A673 (cell line): ENCODE measurements at regions not wholly inside any gene's neighbourhood (a gene's known extent, or its start where the extent isn't known, plus 50 kb on each side); places are given as distances from the start of the nearest gene placed in this dataset.

Experiments used
- BruUV-seq: library from RNA; stranded (reverse); fragments of 400-500 nt; replicated peaks from 2 replicates; lab custom pipeline; 2021; lab: Mats Ljungman, UMichigan
- CTCF ChIA-PET: fragments of 300-600 bp; sonication (Branson Sonifier 250); formaldehyde crosslinking; loops from one replicate; lab custom pipeline; 2022; ENCODE audit warnings: antibody characterized with exemption; lab: Charles Lee
- POLR2A ChIA-PET: fragments of 300-600 bp; sonication (Branson Sonifier 250); formaldehyde crosslinking; loops from one replicate; lab custom pipeline; 2022; ENCODE audit warnings: antibody characterized with exemption; ENCODE audit not compliant: low non-redundant PET; lab: Charles Lee
- DNase-seq: peaks from one replicate; pipeline ENCODE4 v3.0.0-alpha.2; 2015; ENCODE audit warnings: low spot score
- H3K27ac ChIP-seq: fragments of 200-600 bp; sonication (generic); 2 replicates; pipeline ENCODE4 v1.5.1; 2016; ENCODE audit warnings: mixed run types, low read depth, mild to moderate bottlenecking, mixed read lengths, antibody characterized with exemption, low read length; ENCODE audit not compliant: poor library complexity, severe bottlenecking
- H3K27me3 ChIP-seq: fragments of 200-600 bp; sonication (generic); replicated peaks from 2 replicates; pipeline ENCODE4 v1.6.1; 2017; ENCODE audit warnings: mixed run types, low read depth, mild to moderate bottlenecking, mixed read lengths, antibody characterized with exemption, low read length; ENCODE audit not compliant: insufficient read depth, poor library complexity
- H3K36me3 ChIP-seq: fragments of 200-600 bp; sonication (generic); 2 replicates; pipeline ENCODE4 v1.6.1; 2016; ENCODE audit warnings: mixed run types, mild to moderate bottlenecking, mixed read lengths, antibody characterized with exemption, low read length; ENCODE audit not compliant: insufficient read depth, poor library complexity, severe bottlenecking
- H3K4me1 ChIP-seq: fragments of 200-600 bp; sonication (generic); 2 replicates; pipeline ENCODE4 v1.6.1; 2017; ENCODE audit warnings: mixed run types, mild to moderate bottlenecking, mixed read lengths, antibody characterized with exemption, low read length; ENCODE audit not compliant: insufficient read depth, poor library complexity, severe bottlenecking
- H3K4me3 ChIP-seq: fragments of 200-600 bp; sonication (generic); 2 replicates; pipeline ENCODE4 v1.5.1; 2016; ENCODE audit warnings: low read depth, mixed run types, mild to moderate bottlenecking, mixed read lengths, low read length; ENCODE audit not compliant: poor library complexity, severe bottlenecking
- H3K9me3 ChIP-seq: fragments of 200-600 bp; sonication (generic); 2 replicates; pipeline ENCODE4 v1.6.1; 2016; ENCODE audit warnings: mixed run types, low read depth, mild to moderate bottlenecking, mixed read lengths, antibody characterized with exemption, low read length; ENCODE audit not compliant: poor library complexity, severe bottlenecking
- EZH2 ChIP-seq: fragments of 200-600 bp; sonication (generic); IDR thresholded peaks from 2 replicates; pipeline ENCODE4 v1.6.1; 2017; ENCODE audit warnings: borderline replicate concordance, low read depth, mild to moderate bottlenecking, mixed read lengths, antibody characterized with exemption, low read length; ENCODE audit not compliant: poor library complexity, severe bottlenecking
- intact Hi-C: fragments of 100-400 bp; cut with micrococcal nuclease; formaldehyde crosslinking; loops from one replicate; pipeline ENCODE4 v1.10.0; 2022; ENCODE audit not compliant: unreplicated experiment
- TF ChIP-seq, protein P1 (sequence below): fragments of 300-800, 200-600 bp; sonication (generic); conservative IDR thresholded peaks from 2 replicates; pipeline ENCODE4 v1.5.1; 2017; ENCODE audit warnings: low read depth, mild to moderate bottlenecking, antibody characterized with exemption, low read length, moderate library complexity, mixed read lengths

GRCh38 chr3:30522476-30522875 lies 83.9 kb upstream of the TGFBR2 start:
- Histone ChIP-seq H3K27me3 (no peaks in the 10 kb centered on the region), H3K9me3 (no peaks in the 10 kb centered on the region), H3K4me1 (peaks cover 21% of the 10 kb centered on the region), H3K4me3 (no peak overlapping the region), H3K36me3 (no peaks in the 10 kb centered on the region), H3K27ac (no peak overlapping the region)
- DNase-seq = no peak
- ChIA-PET POLR2A (no interaction called here), CTCF (no interaction called here)
- TF ChIP-seq EZH2 = no peak
- TF ChIP-seq, protein P1, sequence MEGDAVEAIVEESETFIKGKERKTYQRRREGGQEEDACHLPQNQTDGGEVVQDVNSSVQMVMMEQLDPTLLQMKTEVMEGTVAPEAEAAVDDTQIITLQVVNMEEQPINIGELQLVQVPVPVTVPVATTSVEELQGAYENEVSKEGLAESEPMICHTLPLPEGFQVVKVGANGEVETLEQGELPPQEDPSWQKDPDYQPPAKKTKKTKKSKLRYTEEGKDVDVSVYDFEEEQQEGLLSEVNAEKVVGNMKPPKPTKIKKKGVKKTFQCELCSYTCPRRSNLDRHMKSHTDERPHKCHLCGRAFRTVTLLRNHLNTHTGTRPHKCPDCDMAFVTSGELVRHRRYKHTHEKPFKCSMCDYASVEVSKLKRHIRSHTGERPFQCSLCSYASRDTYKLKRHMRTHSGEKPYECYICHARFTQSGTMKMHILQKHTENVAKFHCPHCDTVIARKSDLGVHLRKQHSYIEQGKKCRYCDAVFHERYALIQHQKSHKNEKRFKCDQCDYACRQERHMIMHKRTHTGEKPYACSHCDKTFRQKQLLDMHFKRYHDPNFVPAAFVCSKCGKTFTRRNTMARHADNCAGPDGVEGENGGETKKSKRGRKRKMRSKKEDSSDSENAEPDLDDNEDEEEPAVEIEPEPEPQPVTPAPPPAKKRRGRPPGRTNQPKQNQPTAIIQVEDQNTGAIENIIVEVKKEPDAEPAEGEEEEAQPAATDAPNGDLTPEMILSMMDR = no peak
- BruUV-seq = no TSS peak
- intact Hi-C loops = no loop called here

DNA sequence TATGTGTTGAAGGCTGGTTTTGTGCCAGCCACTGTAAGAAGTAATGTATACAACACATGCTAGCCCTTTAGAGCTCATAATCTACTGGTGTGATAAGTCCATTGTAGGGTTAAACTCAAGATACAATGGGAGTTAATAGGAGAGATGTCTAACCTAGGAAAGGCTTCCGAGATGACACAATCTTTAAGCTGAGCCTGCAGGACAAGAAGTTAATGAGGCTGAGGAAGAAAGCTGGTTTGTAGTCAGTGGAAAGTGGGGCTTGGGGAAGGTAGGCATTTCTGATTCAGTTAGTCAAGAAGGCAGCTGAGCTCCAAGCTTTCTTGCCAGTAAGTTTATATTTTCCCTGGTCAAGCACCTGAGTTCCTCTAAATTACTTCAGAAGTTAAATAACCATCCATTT lies 83.0 kb upstream of the TGFBR2 start:
- no peak for TF ChIP-seq EZH2
- TF ChIP-seq, protein P1 = no peak
- CTCF ChIA-PET = no interaction called here
- BruUV-seq = no TSS peak
- Histone ChIP-seq H3K4me3 (no peak overlapping the region), H3K27ac (no peak overlapping the region), H3K27me3 (no peaks in the 10 kb centered on the region), H3K36me3 (no peaks in the 10 kb centered on the region), H3K4me1 (peaks cover 24% of the 10 kb centered on the region), H3K9me3 (no peaks in the 10 kb centered on the region)
- intact Hi-C loops = no loop called here
- POLR2A ChIA-PET = no interaction called here
- no peak for DNase-seq

- no peak for DNase-seq
- Histone ChIP-seq H3K9me3 (no peaks in the 10 kb centered on the region), H3K27me3 (no peaks in the 10 kb centered on the region), H3K4me1 (peaks cover 18% of the 10 kb centered on the region), H3K4me3 (no peak overlapping the region), H3K27ac (no peak overlapping the region), H3K36me3 (no peaks in the 10 kb centered on the region)
- no TSS peak for BruUV-seq
- ChIA-PET POLR2A (no interaction called here), CTCF (no interaction called here)
- intact Hi-C loops = no loop called here
- no peak for TF ChIP-seq EZH2
- TF ChIP-seq, protein P1 = no peak
These were observed 81.9 kb upstream of the TGFBR2 start for GRCh38 chr3:30524357-30525040.
